Subcutaneous abdominal adipose tissue (tissue), 5 donors: ENCODE measurements at regions not wholly inside any gene's neighbourhood (a gene's known extent, or its start where the extent isn't known, plus 50 kb on each side); places are given as distances from the start of the nearest gene placed in this dataset.

Experiments
- H3K27ac ChIP-seq: one replicate; pipeline ENCODE4 v1.7.0; 2013; ENCODE audit warnings: low read depth, mild to moderate bottlenecking, inconsistent platforms, low read length, moderate library complexity
- H3K27me3 ChIP-seq, 5 donors: one replicate each; pipeline ENCODE4 v1.7.0; 2013; ENCODE audit warnings: low read length in 5 of 5, inconsistent platforms in 1 of 5; ENCODE audit not compliant: control insufficient read depth in 5 of 5, insufficient read depth in 4 of 5
- H3K36me3 ChIP-seq, 5 donors: one replicate each; pipeline ENCODE4 v1.7.0; 2013; ENCODE audit warnings: low read length in 5 of 5; ENCODE audit not compliant: control insufficient read depth in 5 of 5, insufficient read depth in 5 of 5
- H3K4me1 ChIP-seq, 5 donors: one replicate each; pipeline ENCODE4 v1.7.0; 2013; ENCODE audit warnings: low read length in 5 of 5, mild to moderate bottlenecking in 3 of 5, moderate library complexity in 1 of 5; ENCODE audit not compliant: control insufficient read depth in 5 of 5, insufficient read depth in 5 of 5
- H3K4me3 ChIP-seq, 5 donors: one replicate each; pipeline ENCODE4 v1.7.0; 2013; ENCODE audit warnings: low read length in 5 of 5, low read depth in 1 of 5
- H3K9ac ChIP-seq, 5 donors: one replicate each; pipeline ENCODE4 v1.7.0; 2013; ENCODE audit warnings: low read length in 5 of 5, mild to moderate bottlenecking in 4 of 5, moderate library complexity in 3 of 5
- H3K9me3 ChIP-seq, 5 donors: one replicate each; pipeline ENCODE4 v1.7.0; 2013; ENCODE audit warnings: low read length in 5 of 5; ENCODE audit not compliant: control insufficient read depth in 5 of 5
- donor health status: healthy.
- donor health status: healthy.
- donor health status: healthy.
- donor health status: healthy.
- donor health status: healthy.

DNA sequence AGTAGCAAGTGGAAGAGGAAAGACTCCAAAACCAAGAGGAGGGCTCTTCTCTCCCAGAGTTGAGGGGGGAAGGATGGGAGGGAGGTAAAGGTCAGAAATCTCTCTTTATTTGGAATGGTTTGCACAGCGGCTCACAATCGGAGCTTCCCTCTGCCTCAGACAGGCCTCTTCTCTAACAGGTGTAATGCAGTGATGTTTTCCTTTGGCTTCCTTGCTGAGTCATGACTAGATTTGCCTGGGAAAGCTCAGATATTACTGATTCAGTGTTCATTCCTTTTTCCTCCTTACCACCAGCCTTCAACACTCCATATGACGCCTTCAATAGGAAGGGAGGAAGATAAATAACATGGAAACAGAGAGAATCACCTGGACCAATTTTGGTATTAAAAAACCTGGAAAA is 136.6 kb downstream of the RNF152 start:
- Histone ChIP-seq H3K27me3 (no peaks in the 10 kb centered on the region), H3K4me3 (no peak overlapping the region), H3K36me3 (no peaks in the 10 kb centered on the region), H3K9ac (no peak overlapping the region), H3K4me1 (peaks cover 0 to 14% (median 7%) of the 10 kb centered on the region in 5 donors), H3K27ac (no peak overlapping the region), H3K9me3 (no peaks in the 10 kb centered on the region)

- H3K36me3 ChIP-seq = no peaks in the 10 kb centered on the region
Measured at GRCh38 chr18:61755555-61755954, 137.3 kb downstream of the RNF152 start.

DNA sequence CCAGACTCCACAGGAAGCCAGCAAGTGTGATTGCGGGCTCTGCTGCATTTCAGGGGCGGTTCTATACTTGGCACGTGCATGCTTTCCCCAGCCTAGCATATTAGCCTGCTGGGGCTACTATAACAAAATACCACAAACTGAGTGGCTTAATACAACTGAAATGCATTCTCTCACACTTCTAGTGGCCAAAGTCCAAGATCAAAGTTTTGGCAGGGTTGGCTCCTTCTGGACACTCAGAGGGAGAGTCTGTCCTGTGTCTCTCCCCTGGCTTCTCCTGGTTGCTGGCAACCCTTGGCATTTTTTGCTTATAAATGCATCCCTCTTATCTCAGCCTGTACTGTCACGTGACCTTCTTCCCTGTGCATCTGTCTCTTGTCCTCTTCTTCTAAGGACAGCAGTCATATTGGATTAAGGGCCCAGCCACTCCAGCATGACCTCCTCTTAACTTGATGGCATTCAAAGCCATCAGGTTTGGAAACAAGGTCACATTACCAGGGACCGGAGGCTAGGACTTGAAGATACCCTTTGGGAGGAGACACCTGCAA is 138.7 kb downstream of the RNF152 start:
- Histone ChIP-seq H3K4me3 (no peak overlapping the region), H3K4me1 (peaks cover 0 to 20% (median 7%) of the 10 kb centered on the region in 5 donors), H3K9me3 (no peaks in the 10 kb centered on the region), H3K9ac (no peak overlapping the region), H3K27ac (no peak overlapping the region), H3K27me3 (no peaks in the 10 kb centered on the region), H3K36me3 (no peaks in the 10 kb centered on the region)

More at GRCh38 chr18:61755555-61755954, 137.3 kb downstream of the RNF152 start:
- H3K27ac ChIP-seq = no peak overlapping the region
- no peak overlapping the region for H3K4me3 ChIP-seq
- H3K4me1 ChIP-seq = peaks cover 0 to 14% (median 7%) of the 10 kb centered on the region in 5 donors
- no peak overlapping the region for H3K9ac ChIP-seq
- no peaks in the 10 kb centered on the region for H3K27me3 ChIP-seq
- no peaks in the 10 kb centered on the region for H3K9me3 ChIP-seq

DNA sequence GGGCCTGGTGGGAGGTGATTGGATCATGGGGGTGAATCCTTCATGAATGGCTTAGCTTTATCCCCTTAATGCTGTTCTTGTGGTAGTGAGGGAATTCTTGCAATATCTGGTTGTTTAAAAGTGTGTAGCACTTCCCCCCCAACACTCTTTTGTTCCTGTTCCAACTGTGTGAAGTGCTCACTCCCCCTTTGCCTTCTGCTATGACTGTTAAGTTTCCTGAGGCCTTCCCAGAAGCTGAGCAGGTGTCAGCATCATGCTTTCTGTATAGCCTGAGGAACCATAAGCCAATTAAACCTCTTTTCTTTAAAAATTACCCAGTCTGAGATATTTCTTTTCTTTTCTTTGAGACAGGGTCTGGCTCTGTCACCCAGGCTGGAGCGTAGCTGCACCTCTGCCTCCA is 139.4 kb downstream of the RNF152 start:
- Histone ChIP-seq H3K27me3 (no peaks in the 10 kb centered on the region), H3K9ac (no peak overlapping the region), H3K9me3 (no peaks in the 10 kb centered on the region), H3K27ac (no peak overlapping the region), H3K36me3 (no peaks in the 10 kb centered on the region), H3K4me3 (no peak overlapping the region), H3K4me1 (peaks cover 0 to 28% (median 7%) of the 10 kb centered on the region in 5 donors)

DNA sequence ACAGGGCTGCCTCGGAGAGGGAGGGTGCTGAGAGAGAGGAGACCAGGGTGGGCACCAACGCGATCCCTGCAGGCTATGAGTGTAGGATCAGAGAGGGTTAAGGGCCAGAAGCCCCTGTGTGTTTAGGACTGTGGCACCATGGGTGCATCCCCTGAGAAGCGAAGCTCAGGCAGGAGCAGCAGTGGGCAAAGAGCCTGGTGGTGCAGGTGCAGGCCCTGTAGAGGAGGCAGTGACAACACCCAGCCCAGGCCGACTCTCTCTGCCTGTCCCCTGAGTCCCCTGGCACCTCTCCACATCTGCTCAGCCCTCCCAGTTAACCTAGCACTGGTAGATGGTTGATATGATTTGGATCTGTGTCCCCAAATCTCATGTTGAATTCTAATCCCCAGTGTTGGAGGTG is 139.8 kb downstream of the RNF152 start:
- Histone ChIP-seq H3K4me3 (no peak overlapping the region), H3K9me3 (no peaks in the 10 kb centered on the region), H3K27ac (no peak overlapping the region), H3K9ac (no peak overlapping the region), H3K36me3 (no peaks in the 10 kb centered on the region), H3K4me1 (peaks cover 0 to 32% (median 7%) of the 10 kb centered on the region in 5 donors), H3K27me3 (no peaks in the 10 kb centered on the region)

GRCh38 chr18:61750840-61751668 is 141.8 kb downstream of the RNF152 start:
- Histone ChIP-seq H3K27me3 (no peaks in the 10 kb centered on the region), H3K4me3 (no peak overlapping the region), H3K27ac (no peak overlapping the region), H3K9ac (no peak overlapping the region), H3K4me1 (peaks cover 0 to 48% (median 7%) of the 10 kb centered on the region in 5 donors), H3K9me3 (no peaks in the 10 kb centered on the region), H3K36me3 (no peaks in the 10 kb centered on the region)

DNA sequence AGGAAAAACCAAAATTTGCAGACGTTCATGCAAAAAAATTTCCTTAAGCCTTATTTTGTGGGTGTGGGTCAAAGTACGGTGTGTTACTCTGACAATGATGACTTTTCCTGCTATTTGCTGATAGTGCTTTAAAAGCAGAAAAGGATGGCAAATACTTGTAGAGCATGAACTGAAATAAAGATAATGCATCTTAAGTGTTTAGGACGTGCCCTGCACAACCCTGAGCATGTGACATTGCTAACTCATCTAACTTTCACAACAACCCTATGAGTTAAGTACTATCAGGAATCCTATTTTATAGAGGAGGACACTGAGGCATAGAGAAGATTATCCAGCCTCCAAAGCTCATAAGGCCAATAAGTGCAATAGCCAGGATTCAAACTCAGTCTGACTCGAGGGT is 143.3 kb downstream of the RNF152 start:
- no peaks in the 10 kb centered on the region for H3K27me3 ChIP-seq
- no peaks in the 10 kb centered on the region for H3K36me3 ChIP-seq
- H3K9me3 ChIP-seq = no peaks in the 10 kb centered on the region
- H3K4me3 ChIP-seq = no peak overlapping the region
- H3K27ac ChIP-seq = no peak overlapping the region
- H3K4me1 ChIP-seq = peaks cover 0 to 57% (median 7%) of the 10 kb centered on the region in 5 donors
- no peak overlapping the region for H3K9ac ChIP-seq

- no peak overlapping the region for H3K27ac ChIP-seq
- H3K4me1 ChIP-seq = peaks cover 1 to 62% (median 9%) of the 10 kb centered on the region in 5 donors
- no peaks in the 10 kb centered on the region for H3K36me3 ChIP-seq
- no peaks in the 10 kb centered on the region for H3K27me3 ChIP-seq
- H3K9me3 ChIP-seq = no peaks in the 10 kb centered on the region
- no peak overlapping the region for H3K4me3 ChIP-seq
- no peak overlapping the region for H3K9ac ChIP-seq
Measured at GRCh38 chr18:61749031-61749430, 143.8 kb downstream of the RNF152 start.

- no peaks in the 10 kb centered on the region for H3K36me3 ChIP-seq
- H3K27me3 ChIP-seq = no peaks in the 10 kb centered on the region
- H3K9me3 ChIP-seq = no peaks in the 10 kb centered on the region
- H3K9ac ChIP-seq = no peak overlapping the region
- H3K4me3 ChIP-seq = no peak overlapping the region
- H3K4me1 ChIP-seq = peaks cover 8 to 60% (median 14%) of the 10 kb centered on the region in 5 donors
- peak overlapping the region; percentile 47 for H3K27ac ChIP-seq
Measured at GRCh38 chr18:61748004-61748403, 144.8 kb downstream of the RNF152 start.

GRCh38 chr18:61743775-61744531 is 148.9 kb downstream of the RNF152 start:
- no peak overlapping the region for H3K4me3 ChIP-seq
- H3K27ac ChIP-seq = peak overlapping the region; percentile 67
- no peaks in the 10 kb centered on the region for H3K27me3 ChIP-seq
- peaks cover 10 to 56% (median 13%) of the 10 kb centered on the region in 5 donors for H3K4me1 ChIP-seq
- no peaks in the 10 kb centered on the region for H3K36me3 ChIP-seq
- H3K9ac ChIP-seq = no peak overlapping the region
- no peaks in the 10 kb centered on the region for H3K9me3 ChIP-seq
